OCI-LY3 (cell line): ENCODE measurements at regions not wholly inside any gene's neighbourhood (a gene's known extent, or its start where the extent isn't known, plus 50 kb on each side); places are given as distances from the start of the nearest gene placed in this dataset.

Experiments used
- CTCF ChIP-seq: fragments of 200-600, 300-600 bp; sonication (generic); IDR thresholded peaks from 2 replicates; pipeline ENCODE4 v1.5.1; 2014; ENCODE audit warnings: antibody characterized with exemption, low read length, low read depth
- EZH2phosphoT487 ChIP-seq: fragments of 200-600 bp; shearing (Covaris generic); IDR thresholded peaks from 2 replicates; pipeline ENCODE4 v1.6.1; 2018; ENCODE audit warnings: antibody characterized with exemption, mixed run types, low read depth

GRCh38 chr2:778731-779350 lies 101.6 kb upstream of the TMEM18 start:
- TF ChIP-seq CTCF = no peak
- no peak for TF ChIP-seq EZH2phosphoT487
